DOHH2 (cell line): ENCODE measurements at regions not wholly inside any gene's neighbourhood (a gene's known extent, or its start where the extent isn't known, plus 50 kb on each side); places are given as distances from the start of the nearest gene placed in this dataset.

ENCODE experiments used
- H3F3A ChIP-seq: fragments of 200-600 bp; sonication (generic), shearing (Covaris generic); 2 replicates; pipeline ENCODE4 v1.6.0; 2016; ENCODE audit warnings: antibody characterized with exemption, mild to moderate bottlenecking; ENCODE audit not compliant: control insufficient read depth, insufficient read depth
- H3K27ac ChIP-seq: fragments of 200-600 bp; sonication (generic); 2 replicates; pipeline ENCODE4 v1.5.1; 2014; ENCODE audit warnings: low read depth, mild to moderate bottlenecking, low read length, moderate library complexity
- H3K27me3 ChIP-seq: fragments of 200-600 bp; sonication (generic); 2 replicates; pipeline ENCODE4 v1.6.1; 2014; ENCODE audit warnings: mild to moderate bottlenecking, low read length, mixed read lengths; ENCODE audit not compliant: control insufficient read depth
- H3K36me3 ChIP-seq: fragments of 200-600 bp; sonication (generic); 2 replicates; pipeline ENCODE4 v1.6.1; 2014; ENCODE audit warnings: mild to moderate bottlenecking, low read length, moderate library complexity, mixed read lengths; ENCODE audit not compliant: control insufficient read depth
- H3K4me1 ChIP-seq: fragments of 200-600 bp; sonication (generic); 2 replicates; pipeline ENCODE4 v1.6.1; 2014; ENCODE audit warnings: mild to moderate bottlenecking, low read length, mixed read lengths; ENCODE audit not compliant: control insufficient read depth
- H3K4me2 ChIP-seq: fragments of 200-600 bp; sonication (generic); 2 replicates; pipeline ENCODE4 v1.6.0; 2014; ENCODE audit warnings: mild to moderate bottlenecking, low read length, moderate library complexity
- H3K4me3 ChIP-seq: fragments of 200-600 bp; sonication (generic); 2 replicates; pipeline ENCODE4 v1.5.1; 2014; ENCODE audit warnings: mild to moderate bottlenecking, low read length, mixed read lengths
- H3K79me2 ChIP-seq: fragments of 200-600 bp; sonication (generic); 2 replicates; pipeline ENCODE4 v1.6.1; 2014; ENCODE audit warnings: mild to moderate bottlenecking, low read length, mixed read lengths; ENCODE audit not compliant: control insufficient read depth
- H3K9me2 ChIP-seq: fragments of 200-600 bp; sonication (generic); replicated peaks from 2 replicates; pipeline ENCODE4 v1.6.1; 2014; ENCODE audit warnings: mild to moderate bottlenecking, low read length, mixed read lengths; ENCODE audit not compliant: control insufficient read depth
- H3K9me3 ChIP-seq: fragments of 200-600 bp; sonication (generic); 2 replicates; pipeline ENCODE4 v1.6.1; 2014; ENCODE audit warnings: antibody characterized with exemption, low read length, mixed read lengths; ENCODE audit not compliant: control insufficient read depth, insufficient read depth
- H4K20me1 ChIP-seq: fragments of 200-600 bp; sonication (generic); 2 replicates; pipeline ENCODE4 v1.6.0; 2014; ENCODE audit warnings: low read depth, mild to moderate bottlenecking, antibody characterized with exemption, low read length, moderate library complexity; ENCODE audit not compliant: control insufficient read depth, insufficient read depth
- CTCF ChIP-seq: fragments of 200-600 bp; sonication (generic); IDR thresholded peaks from one replicate; pipeline ENCODE4 v1.5.1; 2014; ENCODE audit warnings: antibody characterized with exemption, mild to moderate bottlenecking, low read depth, low read length; ENCODE audit not compliant: poor library complexity, severe bottlenecking
- EZH2phosphoT487 ChIP-seq: fragments of 200-600 bp; sonication (generic); IDR thresholded peaks from 2 replicates; pipeline ENCODE4 v1.6.1; 2017; ENCODE audit warnings: borderline replicate concordance, mild to moderate bottlenecking, antibody characterized with exemption, low read length, moderate library complexity, mixed read lengths

GRCh38 chr15:77749236-77749997 is 116.7 kb upstream of the LINGO1 start:
- Histone ChIP-seq H3K4me2 (no peak overlapping the region), H3K27me3 (no peaks in the 10 kb centered on the region), H3K36me3 (no peaks in the 10 kb centered on the region), H3K9me2 (no peaks in the 10 kb centered on the region), H3F3A (no peaks in the 10 kb centered on the region), H3K9me3 (no peaks in the 10 kb centered on the region), H3K4me1 (no peaks in the 10 kb centered on the region), H3K79me2 (no peaks in the 10 kb centered on the region), H3K4me3 (no peak overlapping the region), H4K20me1 (no peaks in the 10 kb centered on the region), H3K27ac (no peak overlapping the region)
- no peak for TF ChIP-seq CTCF
- no peak for TF ChIP-seq EZH2phosphoT487

- Histone ChIP-seq H3K79me2 (no peaks in the 10 kb centered on the region), H3K27ac (no peak overlapping the region), H3K4me2 (no peak overlapping the region), H3K27me3 (no peaks in the 10 kb centered on the region), H3K9me3 (no peaks in the 10 kb centered on the region), H3K9me2 (no peaks in the 10 kb centered on the region), H3K36me3 (no peaks in the 10 kb centered on the region), H4K20me1 (no peaks in the 10 kb centered on the region), H3K4me1 (no peaks in the 10 kb centered on the region), H3K4me3 (no peak overlapping the region), H3F3A (no peaks in the 10 kb centered on the region)
- no peak for TF ChIP-seq EZH2phosphoT487
- TF ChIP-seq CTCF: no peak
These were observed 115.7 kb upstream of the LINGO1 start for GRCh38 chr15:77748078-77749064.

- Histone ChIP-seq H3K36me3 (no peaks in the 10 kb centered on the region), H3K9me2 (no peaks in the 10 kb centered on the region), H3K4me3 (no peak overlapping the region), H3K9me3 (no peaks in the 10 kb centered on the region), H3K4me1 (no peaks in the 10 kb centered on the region), H3K4me2 (no peak overlapping the region), H3K27me3 (no peaks in the 10 kb centered on the region), H3K79me2 (no peaks in the 10 kb centered on the region), H3K27ac (no peak overlapping the region), H4K20me1 (no peaks in the 10 kb centered on the region), H3F3A (no peaks in the 10 kb centered on the region)
- TF ChIP-seq EZH2phosphoT487 (no peak), CTCF (no peak)
These were observed 114.7 kb upstream of the LINGO1 start for GRCh38 chr15:77747175-77748077.
